ENCODE measurements at regions not wholly inside any gene's neighbourhood (a gene's known extent, or its start where the extent isn't known, plus 50 kb on each side); places are given as distances from the start of the nearest gene placed in this dataset.

DNA sequence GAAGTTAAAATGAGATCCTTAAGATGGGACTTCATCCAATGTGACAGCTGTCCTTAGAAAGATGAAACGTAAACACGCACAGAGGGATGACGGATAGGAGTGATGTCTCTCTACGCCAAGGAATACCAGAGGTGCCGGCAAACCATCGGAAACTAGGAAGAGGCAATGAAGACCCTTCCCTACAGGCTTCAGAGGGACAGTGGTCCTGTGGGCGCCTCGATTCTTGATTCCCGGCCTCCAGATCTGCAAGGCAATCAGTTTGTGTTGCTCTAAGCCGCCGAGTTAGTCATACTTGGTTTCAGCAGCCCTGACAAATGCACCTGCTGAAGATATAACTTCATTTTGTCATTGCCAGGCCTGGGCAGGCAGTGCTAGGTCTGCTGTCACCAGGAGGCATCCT lies 1455.1 kb downstream of the TBC1D22A start (continued):
- TF ChIP-seq, protein P1, sequence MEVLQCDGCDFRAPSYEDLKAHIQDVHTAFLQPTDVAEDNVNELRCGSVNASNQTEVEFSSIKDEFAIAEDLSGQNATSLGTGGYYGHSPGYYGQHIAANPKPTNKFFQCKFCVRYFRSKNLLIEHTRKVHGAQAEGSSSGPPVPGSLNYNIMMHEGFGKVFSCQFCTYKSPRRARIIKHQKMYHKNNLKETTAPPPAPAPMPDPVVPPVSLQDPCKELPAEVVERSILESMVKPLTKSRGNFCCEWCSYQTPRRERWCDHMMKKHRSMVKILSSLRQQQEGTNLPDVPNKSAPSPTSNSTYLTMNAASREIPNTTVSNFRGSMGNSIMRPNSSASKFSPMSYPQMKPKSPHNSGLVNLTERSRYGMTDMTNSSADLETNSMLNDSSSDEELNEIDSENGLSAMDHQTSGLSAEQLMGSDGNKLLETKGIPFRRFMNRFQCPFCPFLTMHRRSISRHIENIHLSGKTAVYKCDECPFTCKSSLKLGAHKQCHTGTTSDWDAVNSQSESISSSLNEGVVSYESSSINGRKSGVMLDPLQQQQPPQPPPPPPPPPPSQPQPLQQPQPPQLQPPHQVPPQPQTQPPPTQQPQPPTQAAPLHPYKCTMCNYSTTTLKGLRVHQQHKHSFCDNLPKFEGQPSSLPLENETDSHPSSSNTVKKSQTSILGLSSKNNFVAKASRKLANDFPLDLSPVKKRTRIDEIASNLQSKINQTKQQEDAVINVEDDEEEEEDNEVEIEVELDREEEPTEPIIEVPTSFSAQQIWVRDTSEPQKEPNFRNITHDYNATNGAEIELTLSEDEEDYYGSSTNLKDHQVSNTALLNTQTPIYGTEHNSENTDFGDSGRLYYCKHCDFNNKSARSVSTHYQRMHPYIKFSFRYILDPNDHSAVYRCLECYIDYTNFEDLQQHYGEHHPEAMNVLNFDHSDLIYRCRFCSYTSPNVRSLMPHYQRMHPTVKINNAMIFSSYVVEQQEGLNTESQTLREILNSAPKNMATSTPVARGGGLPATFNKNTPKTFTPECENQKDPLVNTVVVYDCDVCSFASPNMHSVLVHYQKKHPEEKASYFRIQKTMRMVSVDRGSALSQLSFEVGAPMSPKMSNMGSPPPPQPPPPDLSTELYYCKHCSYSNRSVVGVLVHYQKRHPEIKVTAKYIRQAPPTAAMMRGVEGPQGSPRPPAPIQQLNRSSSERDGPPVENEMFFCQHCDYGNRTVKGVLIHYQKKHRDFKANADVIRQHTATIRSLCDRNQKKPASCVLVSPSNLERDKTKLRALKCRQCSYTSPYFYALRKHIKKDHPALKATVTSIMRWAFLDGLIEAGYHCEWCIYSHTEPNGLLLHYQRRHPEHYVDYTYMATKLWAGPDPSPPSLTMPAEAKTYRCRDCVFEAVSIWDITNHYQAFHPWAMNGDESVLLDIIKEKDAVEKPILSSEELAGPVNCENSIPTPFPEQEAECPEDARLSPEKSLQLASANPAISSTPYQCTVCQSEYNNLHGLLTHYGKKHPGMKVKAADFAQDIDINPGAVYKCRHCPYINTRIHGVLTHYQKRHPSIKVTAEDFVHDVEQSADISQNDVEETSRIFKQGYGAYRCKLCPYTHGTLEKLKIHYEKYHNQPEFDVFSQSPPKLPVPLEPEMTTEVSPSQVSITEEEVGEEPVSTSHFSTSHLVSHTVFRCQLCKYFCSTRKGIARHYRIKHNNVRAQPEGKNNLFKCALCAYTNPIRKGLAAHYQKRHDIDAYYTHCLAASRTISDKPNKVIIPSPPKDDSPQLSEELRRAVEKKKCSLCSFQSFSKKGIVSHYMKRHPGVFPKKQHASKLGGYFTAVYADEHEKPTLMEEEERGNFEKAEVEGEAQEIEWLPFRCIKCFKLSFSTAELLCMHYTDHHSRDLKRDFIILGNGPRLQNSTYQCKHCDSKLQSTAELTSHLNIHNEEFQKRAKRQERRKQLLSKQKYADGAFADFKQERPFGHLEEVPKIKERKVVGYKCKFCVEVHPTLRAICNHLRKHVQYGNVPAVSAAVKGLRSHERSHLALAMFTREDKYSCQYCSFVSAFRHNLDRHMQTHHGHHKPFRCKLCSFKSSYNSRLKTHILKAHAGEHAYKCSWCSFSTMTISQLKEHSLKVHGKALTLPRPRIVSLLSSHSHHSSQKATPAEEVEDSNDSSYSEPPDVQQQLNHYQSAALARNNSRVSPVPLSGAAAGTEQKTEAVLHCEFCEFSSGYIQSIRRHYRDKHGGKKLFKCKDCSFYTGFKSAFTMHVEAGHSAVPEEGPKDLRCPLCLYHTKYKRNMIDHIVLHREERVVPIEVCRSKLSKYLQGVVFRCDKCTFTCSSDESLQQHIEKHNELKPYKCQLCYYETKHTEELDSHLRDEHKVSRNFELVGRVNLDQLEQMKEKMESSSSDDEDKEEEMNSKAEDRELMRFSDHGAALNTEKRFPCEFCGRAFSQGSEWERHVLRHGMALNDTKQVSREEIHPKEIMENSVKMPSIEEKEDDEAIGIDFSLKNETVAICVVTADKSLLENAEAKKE (CRISPR knock-in tag; IDR thresholded peaks at IDR 0.05), result no peak
- no peak for TF ChIP-seq EZH2 (IDR thresholded peaks at IDR 0.05; ENCODE audit: low read depth, unreplicated experiment)
- no peak for TF ChIP-seq ZNF331 (CRISPR knock-in tag; IDR thresholded peaks at IDR 0.05; ENCODE audit: low read depth)
- TF ChIP-seq, protein P2, sequence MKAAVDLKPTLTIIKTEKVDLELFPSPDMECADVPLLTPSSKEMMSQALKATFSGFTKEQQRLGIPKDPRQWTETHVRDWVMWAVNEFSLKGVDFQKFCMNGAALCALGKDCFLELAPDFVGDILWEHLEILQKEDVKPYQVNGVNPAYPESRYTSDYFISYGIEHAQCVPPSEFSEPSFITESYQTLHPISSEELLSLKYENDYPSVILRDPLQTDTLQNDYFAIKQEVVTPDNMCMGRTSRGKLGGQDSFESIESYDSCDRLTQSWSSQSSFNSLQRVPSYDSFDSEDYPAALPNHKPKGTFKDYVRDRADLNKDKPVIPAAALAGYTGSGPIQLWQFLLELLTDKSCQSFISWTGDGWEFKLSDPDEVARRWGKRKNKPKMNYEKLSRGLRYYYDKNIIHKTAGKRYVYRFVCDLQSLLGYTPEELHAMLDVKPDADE (IDR thresholded peaks at IDR 0.05), result no peak
- no peak for TF ChIP-seq POLR2AphosphoS5 (IDR thresholded peaks at IDR 0.05; ENCODE audit: low read depth)
- no peak for TF ChIP-seq JUNB (IDR thresholded peaks at IDR 0.05; ENCODE audit: unreplicated experiment)

DNA sequence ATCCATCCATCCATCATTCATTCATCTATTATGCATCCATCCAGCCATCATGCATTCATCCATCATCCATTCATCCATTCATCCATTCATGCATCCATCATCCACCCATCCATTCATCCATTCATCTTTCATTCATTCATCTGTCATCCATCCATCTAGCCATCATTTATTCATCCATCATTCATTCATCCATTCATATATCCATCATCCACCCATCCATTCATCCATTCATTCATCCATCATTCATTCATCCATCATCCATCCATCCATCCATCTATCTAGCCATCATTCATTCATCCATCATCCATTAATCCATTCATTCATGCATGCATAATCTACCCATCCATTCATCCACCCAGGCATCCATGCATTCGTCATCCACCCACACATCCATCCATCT lies 1450.3 kb downstream of the TBC1D22A start:
- no peak overlapping the region for H2AFZ ChIP-seq
- ATAC-seq (no peak), DNase-seq (ENCODE audit: low spot score) (no peak)
- Mint-ChIP-seq H3K27me3 (ENCODE audit: insufficient read depth, low read depth, poor library complexity) (peaks cover 8% of the 10 kb centered on the region), H3K4me1 (peaks cover 15% of the 10 kb centered on the region), H3K27ac (no peak overlapping the region), H3K36me3 (ENCODE audit: low read depth) (no peaks in the 10 kb centered on the region), H3K9me3 (no peaks in the 10 kb centered on the region), H3K4me3 (no peak overlapping the region)
- no peaks in the 10 kb centered on the region; the same call in 1 of the 2 replicates for H3K9me2 ChIP-seq (ENCODE audit: insufficient read depth)
- no peaks in the 10 kb centered on the region for H3K36me3 ChIP-seq (ENCODE audit: insufficient read depth)
- H3K4me3 ChIP-seq, result no peak overlapping the region
- H3K27me3 ChIP-seq (ENCODE audit: insufficient read depth), result no peaks in the 10 kb centered on the region
- no peaks in the 10 kb centered on the region for H4K20me1 ChIP-seq (replicated peaks; ENCODE audit: insufficient read depth)
- H3K4me2 ChIP-seq, result no peak overlapping the region
- TF ChIP-seq JUNB (IDR thresholded peaks at IDR 0.05; ENCODE audit: unreplicated experiment) (no peak), NANOG (IDR thresholded peaks at IDR 0.05; ENCODE audit: borderline replicate concordance) (no peak)
- TF ChIP-seq, protein P3, sequence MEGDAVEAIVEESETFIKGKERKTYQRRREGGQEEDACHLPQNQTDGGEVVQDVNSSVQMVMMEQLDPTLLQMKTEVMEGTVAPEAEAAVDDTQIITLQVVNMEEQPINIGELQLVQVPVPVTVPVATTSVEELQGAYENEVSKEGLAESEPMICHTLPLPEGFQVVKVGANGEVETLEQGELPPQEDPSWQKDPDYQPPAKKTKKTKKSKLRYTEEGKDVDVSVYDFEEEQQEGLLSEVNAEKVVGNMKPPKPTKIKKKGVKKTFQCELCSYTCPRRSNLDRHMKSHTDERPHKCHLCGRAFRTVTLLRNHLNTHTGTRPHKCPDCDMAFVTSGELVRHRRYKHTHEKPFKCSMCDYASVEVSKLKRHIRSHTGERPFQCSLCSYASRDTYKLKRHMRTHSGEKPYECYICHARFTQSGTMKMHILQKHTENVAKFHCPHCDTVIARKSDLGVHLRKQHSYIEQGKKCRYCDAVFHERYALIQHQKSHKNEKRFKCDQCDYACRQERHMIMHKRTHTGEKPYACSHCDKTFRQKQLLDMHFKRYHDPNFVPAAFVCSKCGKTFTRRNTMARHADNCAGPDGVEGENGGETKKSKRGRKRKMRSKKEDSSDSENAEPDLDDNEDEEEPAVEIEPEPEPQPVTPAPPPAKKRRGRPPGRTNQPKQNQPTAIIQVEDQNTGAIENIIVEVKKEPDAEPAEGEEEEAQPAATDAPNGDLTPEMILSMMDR (conservative IDR thresholded peaks at IDR 0.05; ENCODE audit: low read depth in 2 of 2), result no peak
- no peaks in the 10 kb centered on the region for H3F3A ChIP-seq (replicated peaks; ENCODE audit: low read depth)
- no peak overlapping the region for H3K27ac ChIP-seq (ENCODE audit: low read depth)
- H3K4me1 ChIP-seq (ENCODE audit: insufficient read depth), result no peaks in the 10 kb centered on the region
- no peaks in the 10 kb centered on the region for H3K79me2 ChIP-seq (replicated peaks; ENCODE audit: insufficient read depth)

Data from GM23338 (cell line).